ENCODE measurements at regions not wholly inside any gene's neighbourhood (a gene's known extent, or its start where the extent isn't known, plus 50 kb on each side); places are given as distances from the start of the nearest gene placed in this dataset.
"Not testable (repeated sequence)": the region's sequence is repeated elsewhere in the genome, so short reads cannot be mapped to it uniquely, and the experiment has no call there.

DNA sequence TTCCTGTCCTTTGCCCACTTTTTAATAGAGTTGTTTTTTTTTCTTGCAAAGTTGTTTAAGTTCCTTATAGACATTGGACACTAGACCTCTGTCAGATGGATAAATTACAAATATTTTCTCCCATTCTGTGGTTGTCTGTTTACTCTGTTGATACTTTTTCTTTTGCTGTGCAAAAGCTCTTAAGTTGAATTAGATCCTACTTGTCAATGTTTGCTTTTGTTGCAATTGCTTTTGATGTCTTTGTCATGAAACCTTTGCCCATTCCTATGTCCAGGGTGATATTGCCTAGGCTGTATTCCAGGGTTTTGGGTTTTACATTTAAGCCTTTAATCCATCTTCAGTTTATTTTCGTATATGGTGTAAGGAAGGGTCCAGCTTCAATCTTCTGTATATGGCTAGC lies 76.9 kb upstream of the AGR3 start:
- no peaks in the 10 kb centered on the region for H3K4me1 Mint-ChIP-seq (ENCODE audit: low read depth)
- DNase-seq (ENCODE audit: low spot score), result no peak
- no peak overlapping the region for H3K4me3 Mint-ChIP-seq (ENCODE audit: low read depth)
- peaks cover 15% of the 10 kb centered on the region for H3K27me3 Mint-ChIP-seq (ENCODE audit: low read depth)
- H3K36me3 Mint-ChIP-seq (ENCODE audit: low read depth), result no peaks in the 10 kb centered on the region
- no peaks in the 10 kb centered on the region for H3K9me3 Mint-ChIP-seq
- intact Hi-C loops (cut with micrococcal nuclease), result no loop called here
- no peak overlapping the region for H3K27ac Mint-ChIP-seq

DNA sequence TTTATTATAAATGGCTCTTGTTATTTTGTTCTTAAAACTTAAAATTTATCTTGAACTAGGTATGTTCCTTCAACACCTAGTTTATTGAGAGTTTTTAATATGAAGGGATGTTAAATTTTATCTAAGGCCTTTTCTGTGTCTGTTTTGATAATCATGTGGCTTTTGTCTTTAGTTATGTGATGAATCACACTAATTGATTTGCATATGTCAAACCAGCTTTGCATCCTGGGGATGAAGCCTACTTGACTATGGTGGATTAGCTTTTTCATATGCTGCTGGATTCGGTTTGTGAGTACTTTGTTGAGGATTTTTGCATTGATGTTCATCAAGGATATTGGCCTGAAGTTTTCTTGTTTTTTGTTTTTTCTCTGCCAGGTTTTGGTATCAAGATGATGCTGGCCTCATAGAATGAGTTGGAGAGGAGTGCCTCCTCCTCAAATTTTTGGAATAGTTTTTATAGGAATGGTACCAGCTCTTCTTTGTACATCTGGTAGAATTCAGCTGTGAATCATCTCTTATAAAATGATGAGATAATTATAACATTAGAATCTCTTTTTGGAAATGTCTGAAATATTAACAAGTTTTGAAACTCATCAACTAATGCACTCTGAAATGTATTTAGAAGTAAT lies 78.7 kb upstream of the AGR3 start:
- no peaks in the 10 kb centered on the region for H3K4me1 Mint-ChIP-seq (ENCODE audit: low read depth)
- intact Hi-C loops (cut with micrococcal nuclease), result no loop called here
- peaks cover 3% of the 10 kb centered on the region for H3K9me3 Mint-ChIP-seq
- no peak for DNase-seq (ENCODE audit: low spot score)
- no peak overlapping the region for H3K27ac Mint-ChIP-seq
- H3K36me3 Mint-ChIP-seq (ENCODE audit: low read depth), result no peaks in the 10 kb centered on the region
- no peak overlapping the region for H3K4me3 Mint-ChIP-seq (ENCODE audit: low read depth)
- H3K27me3 Mint-ChIP-seq (ENCODE audit: low read depth), result peaks cover 5% of the 10 kb centered on the region

- Mint-ChIP-seq H3K27me3 (ENCODE audit: low read depth) (no peaks in the 10 kb centered on the region), H3K4me3 (ENCODE audit: low read depth) (no peak overlapping the region), H3K9me3 (peaks cover 4% of the 10 kb centered on the region), H3K4me1 (ENCODE audit: low read depth) (no peaks in the 10 kb centered on the region), H3K27ac (no peak overlapping the region), H3K36me3 (ENCODE audit: low read depth) (no peaks in the 10 kb centered on the region)
- intact Hi-C loops (cut with micrococcal nuclease), result no loop called here
- no peak for DNase-seq (ENCODE audit: low spot score)
Measured at GRCh38 chr7:16961641-16962040, 79.9 kb upstream of the AGR3 start.

GRCh38 chr7:16963044-16963443 lies 81.3 kb upstream of the AGR3 start:
- DNase-seq (ENCODE audit: low spot score), result no peak
- peaks cover 4% of the 10 kb centered on the region for H3K9me3 Mint-ChIP-seq
- no peaks in the 10 kb centered on the region for H3K4me1 Mint-ChIP-seq (ENCODE audit: low read depth)
- H3K36me3 Mint-ChIP-seq (ENCODE audit: low read depth), result no peaks in the 10 kb centered on the region
- no peak overlapping the region for H3K27ac Mint-ChIP-seq
- peaks cover 2% of the 10 kb centered on the region for H3K27me3 Mint-ChIP-seq (ENCODE audit: low read depth)
- no peak overlapping the region for H3K4me3 Mint-ChIP-seq (ENCODE audit: low read depth)
- intact Hi-C loops (cut with micrococcal nuclease), result no loop called here

DNA sequence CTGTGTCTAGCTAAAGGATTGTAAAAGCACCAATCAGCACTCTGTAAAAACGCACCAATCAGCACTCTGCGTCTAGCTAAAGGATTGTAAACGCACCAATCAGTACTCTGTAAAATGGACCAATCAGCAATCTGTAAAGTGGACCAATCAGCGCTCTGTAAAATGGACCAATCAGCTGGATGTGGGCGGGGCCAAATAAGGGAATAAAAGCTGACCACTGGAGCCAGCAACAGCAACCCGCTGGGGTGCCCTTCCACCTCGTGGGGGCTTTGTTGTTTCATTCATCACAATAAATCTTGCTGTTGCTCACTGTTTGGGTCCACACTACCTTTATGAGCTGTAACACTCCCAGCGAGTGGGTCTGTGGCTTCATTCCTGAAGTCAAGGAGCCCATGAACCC lies 83.9 kb upstream of the AGR3 start:
- H3K36me3 Mint-ChIP-seq (ENCODE audit: low read depth); H3K4me3 Mint-ChIP-seq (ENCODE audit: low read depth); H3K4me1 Mint-ChIP-seq (ENCODE audit: low read depth); DNase-seq (ENCODE audit: low spot score); intact Hi-C loops (cut with micrococcal nuclease); H3K9me3 Mint-ChIP-seq; H3K27ac Mint-ChIP-seq: not testable (repeated sequence)
- peaks cover 19% of the 10 kb centered on the region for H3K27me3 Mint-ChIP-seq (ENCODE audit: low read depth)

DNA sequence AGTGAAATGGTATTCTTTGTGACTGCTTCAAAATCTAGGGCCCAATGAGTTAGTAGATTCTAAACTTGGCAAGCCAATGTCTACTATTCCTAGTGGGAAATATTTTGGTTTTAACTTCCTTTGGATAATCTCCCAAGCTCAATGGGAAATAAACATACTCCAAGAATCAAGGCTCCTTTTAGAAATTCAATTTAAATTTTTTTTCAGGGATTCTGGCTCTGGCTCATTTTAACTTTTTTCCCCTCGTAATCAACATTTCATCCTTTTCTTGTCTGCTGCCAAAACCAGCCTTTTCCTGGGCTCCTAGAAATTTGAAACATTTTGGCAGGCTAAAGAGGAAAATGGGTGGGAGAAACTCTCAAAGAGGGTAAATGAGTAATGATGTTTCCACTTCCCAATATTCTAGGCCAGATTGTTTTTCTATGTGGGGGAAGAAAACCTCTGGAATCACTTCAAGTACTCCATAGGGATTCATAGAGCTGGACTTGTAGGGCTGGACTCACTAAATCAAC lies 85.6 kb upstream of the AGR3 start:
- Mint-ChIP-seq H3K4me1 (ENCODE audit: low read depth) (no peaks in the 10 kb centered on the region), H3K36me3 (ENCODE audit: low read depth) (no peaks in the 10 kb centered on the region), H3K27ac (no peak overlapping the region), H3K4me3 (ENCODE audit: low read depth) (no peak overlapping the region), H3K27me3 (ENCODE audit: low read depth) (peaks cover 27% of the 10 kb centered on the region), H3K9me3 (peaks cover 4% of the 10 kb centered on the region)
- intact Hi-C loops (cut with micrococcal nuclease), result no loop called here
- no peak for DNase-seq (ENCODE audit: low spot score)

GRCh38 chr7:16970732-16971482 lies 89.1 kb upstream of the AGR3 start:
- Mint-ChIP-seq H3K4me3 (ENCODE audit: low read depth) (no peak overlapping the region), H3K27ac (no peak overlapping the region), H3K36me3 (ENCODE audit: low read depth) (no peaks in the 10 kb centered on the region), H3K27me3 (ENCODE audit: low read depth) (peaks cover 32% of the 10 kb centered on the region), H3K9me3 (no peaks in the 10 kb centered on the region), H3K4me1 (ENCODE audit: low read depth) (peaks cover 4% of the 10 kb centered on the region)
- no peak for DNase-seq (ENCODE audit: low spot score)
- intact Hi-C loops (cut with micrococcal nuclease), result no loop called here

- intact Hi-C loops (cut with micrococcal nuclease), result no loop called here
- Mint-ChIP-seq H3K27ac (no peak overlapping the region), H3K9me3 (no peaks in the 10 kb centered on the region), H3K36me3 (ENCODE audit: low read depth) (no peaks in the 10 kb centered on the region), H3K27me3 (ENCODE audit: low read depth) (peaks cover 42% of the 10 kb centered on the region), H3K4me1 (ENCODE audit: low read depth) (peaks cover 7% of the 10 kb centered on the region), H3K4me3 (ENCODE audit: low read depth) (no peak overlapping the region)
- no peak for DNase-seq (ENCODE audit: low spot score)
Measured at GRCh38 chr7:16975712-16976111, 93.9 kb upstream of the AGR3 start.

GRCh38 chr7:16978358-16979244 lies 96.8 kb upstream of the AGR3 start:
- no peaks in the 10 kb centered on the region for H3K36me3 Mint-ChIP-seq (ENCODE audit: low read depth)
- no peak overlapping the region for H3K27ac Mint-ChIP-seq
- no peak for DNase-seq (ENCODE audit: low spot score)
- no peak overlapping the region for H3K4me3 Mint-ChIP-seq (ENCODE audit: low read depth)
- intact Hi-C loops (cut with micrococcal nuclease), result no loop called here
- peaks cover 50% of the 10 kb centered on the region for H3K27me3 Mint-ChIP-seq (ENCODE audit: low read depth)
- peaks cover 18% of the 10 kb centered on the region for H3K4me1 Mint-ChIP-seq (ENCODE audit: low read depth)
- H3K9me3 Mint-ChIP-seq, result no peaks in the 10 kb centered on the region

DNA sequence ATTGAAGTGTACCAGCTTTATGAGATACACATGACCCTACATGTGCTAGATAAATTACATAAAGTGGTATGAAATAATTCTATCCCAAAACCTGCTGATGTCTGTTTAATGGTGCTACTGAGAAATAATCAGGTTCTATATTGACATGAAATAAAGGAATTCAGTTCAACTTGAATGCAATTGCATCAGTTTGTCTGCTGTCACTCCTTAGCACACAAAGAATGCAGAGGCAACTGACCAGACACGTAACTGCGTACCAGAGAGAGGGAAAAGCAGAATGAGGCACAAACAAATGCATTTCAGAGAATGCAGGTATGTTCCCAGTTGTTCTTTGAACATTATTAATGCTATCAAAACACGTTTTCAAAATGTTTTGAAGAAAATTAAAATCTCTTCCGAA lies 98.8 kb upstream of the AGR3 start:
- Mint-ChIP-seq H3K4me1 (ENCODE audit: low read depth) (peaks cover 22% of the 10 kb centered on the region), H3K27ac (no peak overlapping the region)

GRCh38 chr7:16982640-16983350 lies 101.0 kb upstream of the AGR3 start:
- Mint-ChIP-seq H3K36me3 (ENCODE audit: low read depth) (no peaks in the 10 kb centered on the region), H3K9me3 (no peaks in the 10 kb centered on the region), H3K4me1 (ENCODE audit: low read depth) (peaks cover 17% of the 10 kb centered on the region), H3K27ac (no peak overlapping the region), H3K4me3 (ENCODE audit: low read depth) (peak overlapping the region; percentile 51), H3K27me3 (ENCODE audit: low read depth) (peaks cover 49% of the 10 kb centered on the region)
- intact Hi-C loops (cut with micrococcal nuclease), result loop anchor here (1.0 to 5.0 kb wide), 8 partner anchors 75 to 660 kb away; no protein-coding TSS in a partner anchor
- DNase-seq (ENCODE audit: low spot score), result no peak

More for the DNA sequence above, 98.8 kb upstream of the AGR3 start:
- Mint-ChIP-seq H3K9me3 (no peaks in the 10 kb centered on the region), H3K36me3 (ENCODE audit: low read depth) (no peaks in the 10 kb centered on the region), H3K27me3 (ENCODE audit: low read depth) (peaks cover 52% of the 10 kb centered on the region), H3K4me3 (ENCODE audit: low read depth) (no peak overlapping the region)
- intact Hi-C loops (cut with micrococcal nuclease), result loop anchor here (5.0 kb wide), 3 partner anchors 77 to 662 kb away; no protein-coding TSS in a partner anchor
- no peak for DNase-seq (ENCODE audit: low spot score)

DNA sequence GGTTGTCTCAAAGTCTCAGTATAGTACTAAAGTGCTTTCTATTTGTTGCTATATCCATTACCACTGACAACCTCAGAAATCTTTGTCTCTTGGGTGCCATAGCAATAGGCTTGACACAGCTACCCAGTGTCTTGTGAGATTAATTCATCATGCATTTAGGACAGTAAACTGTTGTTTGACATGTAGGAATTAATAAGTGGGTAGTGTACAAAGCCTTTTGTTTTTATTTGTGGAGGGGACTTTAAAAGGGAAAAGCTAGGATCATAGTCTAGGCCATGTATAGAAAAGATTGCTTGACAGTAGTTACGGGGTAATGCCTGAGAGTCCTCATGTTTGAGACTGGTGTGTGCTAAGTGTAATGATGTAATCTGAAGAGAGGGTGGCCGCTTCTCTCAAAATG lies 102.6 kb upstream of the AGR3 start:
- no peaks in the 10 kb centered on the region for H3K9me3 Mint-ChIP-seq
- no peak overlapping the region for H3K4me3 Mint-ChIP-seq (ENCODE audit: low read depth)
- no peak for DNase-seq (ENCODE audit: low spot score)
- intact Hi-C loops (cut with micrococcal nuclease), result loop anchor here (5.0 kb wide), 3 partner anchors 73 to 658 kb away; no protein-coding TSS in a partner anchor
- no peaks in the 10 kb centered on the region for H3K36me3 Mint-ChIP-seq (ENCODE audit: low read depth)
- peaks cover 46% of the 10 kb centered on the region for H3K27me3 Mint-ChIP-seq (ENCODE audit: low read depth)
- no peak overlapping the region for H3K27ac Mint-ChIP-seq
- H3K4me1 Mint-ChIP-seq (ENCODE audit: low read depth), result peaks cover 22% of the 10 kb centered on the region

Data from activated T-helper 2 cell treated with anti-CD3 and anti-CD28 coated beads, Interferon-gamma antibody, Interleukin-2, Interleukin-4, amounts not matched to agents 10 μg/mL and 5 μg/mL and 100 μg/mL, durations not matched to agents 14 hours and 24 hours and 36 hours (primary cell).